22Rv1 (cell line): ENCODE measurements at regions not wholly inside any gene's neighbourhood (a gene's known extent, or its start where the extent isn't known, plus 50 kb on each side); places are given as distances from the start of the nearest gene placed in this dataset.
"Not testable (repeated sequence)": the region's sequence is repeated elsewhere in the genome, so short reads cannot be mapped to it uniquely, and the experiment has no call there.

Source experiments
- CTCF ChIP-seq: fragments of 450-650 bp; IDR thresholded peaks from 2 replicates; pipeline ENCODE4 v1.5.1; 2017; ENCODE audit warnings: mild to moderate bottlenecking
- ZFX ChIP-seq: fragments of 450-650 bp; IDR thresholded peaks from 2 replicates; pipeline ENCODE4 v1.6.1; 2017; ENCODE audit warnings: antibody characterized with exemption, borderline replicate concordance

GRCh38 chr9:38895227-38895626 is 175.3 kb upstream of the FAM240B start:
- TF ChIP-seq CTCF, ZFX: not testable (repeated sequence)
